Loucy (cell line): ENCODE measurements at regions not wholly inside any gene's neighbourhood (a gene's known extent, or its start where the extent isn't known, plus 50 kb on each side); places are given as distances from the start of the nearest gene placed in this dataset.

Source experiments
- CTCF ChIP-seq: fragments of 200-600 bp; sonication (generic); conservative IDR thresholded peaks from 2 replicates; pipeline ENCODE4 v1.5.1; 2014; ENCODE audit warnings: mild to moderate bottlenecking, antibody characterized with exemption, low read length
- EZH2phosphoT487 ChIP-seq: fragments of 200-600 bp; IDR thresholded peaks from 2 replicates; pipeline ENCODE4 v1.6.1; 2018; ENCODE audit warnings: antibody characterized with exemption, mild to moderate bottlenecking, moderate library complexity, borderline replicate concordance

GRCh38 chr5:110304176-110304575 is 422.3 kb downstream of the TMEM232 start:
- no peak for TF ChIP-seq CTCF
- TF ChIP-seq EZH2phosphoT487, result no peak
